Prostate gland (tissue), 2 donors: ENCODE measurements at regions not wholly inside any gene's neighbourhood (a gene's known extent, or its start where the extent isn't known, plus 50 kb on each side); places are given as distances from the start of the nearest gene placed in this dataset.

Experiments
- DNase-seq: peaks from one replicate; pipeline ENCODE4 v3.0.0-alpha.2; 2019; ENCODE audit warnings: low spot score
- H3K27ac ChIP-seq, 2 donors: fragments of 200-600 bp; sonication (generic); 2 replicates each; pipeline ENCODE4 v1.5.1; 2017 to 2019
- H3K27me3 ChIP-seq: fragments of 200-600 bp; sonication (generic); replicated peaks from 2 replicates; pipeline ENCODE4 v1.5.1; 2019; ENCODE audit not compliant: insufficient read depth
- H3K36me3 ChIP-seq, 2 donors: fragments of 200-600 bp; sonication (generic); 1 replicate in 1 of 2; 2 replicates in 1 of 2; pipeline versions ENCODE4 v1.5.1 to v1.8.1; 2017 to 2019
- H3K4me1 ChIP-seq: fragments of 200-600 bp; sonication (generic); replicated peaks from 2 replicates; pipeline ENCODE4 v1.5.1; 2019
- H3K4me3 ChIP-seq, 2 donors: fragments of 200-600 bp; sonication (generic); 2 replicates each; pipeline ENCODE4 v1.5.1; 2017 to 2019
- H3K9me3 ChIP-seq: fragments of 200-600 bp; sonication (generic); 2 replicates; pipeline ENCODE4 v1.5.1; 2017
- POLR2A ChIP-seq: fragments of 450-650 bp; IDR thresholded peaks from one replicate; pipeline ENCODE4 v1.6.1; 2016; ENCODE audit warnings: antibody characterized with exemption, mild to moderate bottlenecking
- POLR2AphosphoS5 ChIP-seq: sonication (generic); formaldehyde crosslinking; IDR thresholded peaks from one replicate; pipeline ENCODE4 v1.6.1; 2017; ENCODE audit warnings: antibody characterized with exemption
- WGBS: methylation state at CpG from one replicate; pipeline ENCODE4 v1.1.5; 2018; 5-methylcytosine and 5-hydroxymethylcytosine counted together
- intact Hi-C: fragments of 100-400 bp; cut with DNase I; formaldehyde crosslinking; loops from one replicate; pipeline ENCODE4 v1.14.2; 2022
- TF ChIP-seq, protein P1 (sequence below), 4 experiments: fragments of 200-600 bp in 2 of 4; fragments of 450-650 bp in 2 of 4; sonication (generic) in 2 of 4; IDR thresholded peaks; 1 replicate in 3 of 4; 2 replicates in 1 of 4; pipeline ENCODE4 v1.5.1; 2016 to 2019; ENCODE audit warnings: antibody characterized with exemption in 4 of 4, mild to moderate bottlenecking in 2 of 4, moderate library complexity in 2 of 4

DNA sequence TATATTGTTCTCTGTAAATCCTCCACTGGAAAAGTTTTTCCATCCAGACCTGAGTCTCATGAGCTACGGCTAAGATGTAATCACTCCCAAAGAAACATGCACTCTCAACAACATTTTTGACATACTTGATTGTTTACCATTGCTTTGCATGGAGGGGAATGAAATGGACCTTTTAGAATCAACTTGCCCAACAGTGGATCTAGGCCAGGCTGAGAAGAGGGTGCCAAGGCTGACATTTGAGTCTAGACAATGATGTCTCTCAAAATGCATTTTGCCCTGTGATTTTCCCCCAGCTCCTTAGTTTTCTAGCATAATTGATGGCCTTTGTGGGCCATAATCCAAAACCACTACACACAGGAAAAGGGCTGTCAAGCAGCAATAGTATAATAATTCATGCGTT, 297.9 kb upstream of the KLF6 start:
- no peak for DNase-seq
- H3K9me3 ChIP-seq, result no peaks in the 10 kb centered on the region
- intact Hi-C loops, result no loop called here
- no peaks in the 10 kb centered on the region for H3K4me1 ChIP-seq
- H3K27ac ChIP-seq, result no peak overlapping the region
- H3K36me3 ChIP-seq, result no peaks in the 10 kb centered on the region
- H3K27me3 ChIP-seq, result no peaks in the 10 kb centered on the region
- 67% methylated on average over 2 of the region's 2 CpGs for WGBS
- no peak overlapping the region for H3K4me3 ChIP-seq
- TF ChIP-seq POLR2AphosphoS5 (no peak), POLR2A (no peak)
- TF ChIP-seq, protein P1, sequence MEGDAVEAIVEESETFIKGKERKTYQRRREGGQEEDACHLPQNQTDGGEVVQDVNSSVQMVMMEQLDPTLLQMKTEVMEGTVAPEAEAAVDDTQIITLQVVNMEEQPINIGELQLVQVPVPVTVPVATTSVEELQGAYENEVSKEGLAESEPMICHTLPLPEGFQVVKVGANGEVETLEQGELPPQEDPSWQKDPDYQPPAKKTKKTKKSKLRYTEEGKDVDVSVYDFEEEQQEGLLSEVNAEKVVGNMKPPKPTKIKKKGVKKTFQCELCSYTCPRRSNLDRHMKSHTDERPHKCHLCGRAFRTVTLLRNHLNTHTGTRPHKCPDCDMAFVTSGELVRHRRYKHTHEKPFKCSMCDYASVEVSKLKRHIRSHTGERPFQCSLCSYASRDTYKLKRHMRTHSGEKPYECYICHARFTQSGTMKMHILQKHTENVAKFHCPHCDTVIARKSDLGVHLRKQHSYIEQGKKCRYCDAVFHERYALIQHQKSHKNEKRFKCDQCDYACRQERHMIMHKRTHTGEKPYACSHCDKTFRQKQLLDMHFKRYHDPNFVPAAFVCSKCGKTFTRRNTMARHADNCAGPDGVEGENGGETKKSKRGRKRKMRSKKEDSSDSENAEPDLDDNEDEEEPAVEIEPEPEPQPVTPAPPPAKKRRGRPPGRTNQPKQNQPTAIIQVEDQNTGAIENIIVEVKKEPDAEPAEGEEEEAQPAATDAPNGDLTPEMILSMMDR (IDR thresholded peaks at IDR 0.05), result no peak

DNA sequence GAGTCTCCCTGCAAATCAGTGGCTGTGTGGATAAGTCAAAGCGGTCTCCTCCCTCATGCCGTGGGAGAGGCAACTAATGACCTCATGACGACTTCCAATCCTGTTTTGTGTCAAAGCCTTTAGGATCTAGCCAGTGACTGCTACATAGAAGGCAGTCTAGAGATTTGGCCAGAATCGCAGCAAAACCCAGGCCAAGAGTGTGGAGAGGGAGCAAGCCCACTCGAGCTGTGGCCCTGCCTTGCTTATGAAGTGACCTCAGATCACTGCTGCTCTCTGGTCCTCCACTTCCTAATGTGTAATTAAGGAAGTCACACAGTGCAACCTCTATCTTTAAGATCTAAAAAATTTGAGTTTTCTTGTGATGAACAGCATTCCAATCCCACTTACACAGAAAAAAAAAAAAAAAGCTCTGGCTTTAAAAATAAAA, 296.7 kb upstream of the KLF6 start:
- intact Hi-C loops, result no loop called here
- no peak overlapping the region for H3K27ac ChIP-seq
- DNase-seq, result no peak
- no peaks in the 10 kb centered on the region for H3K9me3 ChIP-seq
- H3K36me3 ChIP-seq, result no peaks in the 10 kb centered on the region
- no peaks in the 10 kb centered on the region for H3K4me1 ChIP-seq
- H3K27me3 ChIP-seq, result no peaks in the 10 kb centered on the region
- 77% methylated on average over 5 of the region's 5 CpGs for WGBS
- H3K4me3 ChIP-seq, result no peak overlapping the region
- TF ChIP-seq POLR2AphosphoS5 (no peak), POLR2A (no peak)
- TF ChIP-seq, protein P1 (IDR thresholded peaks at IDR 0.05), result no peak

DNA sequence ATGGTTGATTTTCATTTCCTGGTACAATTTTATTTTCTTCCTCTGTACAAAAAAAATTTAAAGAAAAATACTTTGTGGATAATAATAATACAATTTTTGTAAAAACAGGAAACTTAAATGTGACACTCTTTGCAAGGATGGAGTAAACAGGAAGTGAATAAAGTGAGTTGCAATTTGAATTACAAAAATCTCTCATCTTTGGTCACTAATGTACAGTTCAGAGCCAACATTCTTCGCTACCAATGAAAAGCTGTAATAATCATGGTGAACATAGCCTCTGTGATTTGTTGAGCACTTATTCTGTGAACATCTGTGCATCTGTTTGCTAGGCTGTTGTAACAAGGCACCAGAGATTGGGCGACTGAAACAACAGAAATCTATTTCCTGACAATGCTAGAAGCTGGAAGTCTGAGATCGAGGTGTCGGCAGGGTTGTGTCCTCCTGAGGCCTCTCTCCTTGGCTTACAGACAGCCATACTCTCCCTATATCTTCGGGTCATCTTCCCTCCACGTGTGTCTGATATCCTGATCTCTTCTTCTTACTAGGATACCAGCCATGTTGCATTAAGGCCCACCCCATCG, 295.3 kb upstream of the KLF6 start:
- Histone ChIP-seq H3K36me3 (no peaks in the 10 kb centered on the region), H3K27ac (no peak overlapping the region), H3K4me1 (no peaks in the 10 kb centered on the region), H3K4me3 (no peak overlapping the region), H3K9me3 (no peaks in the 10 kb centered on the region), H3K27me3 (no peaks in the 10 kb centered on the region)
- intact Hi-C loops, result no loop called here
- TF ChIP-seq POLR2A (no peak), POLR2AphosphoS5 (no peak)
- TF ChIP-seq, protein P1 (IDR thresholded peaks at IDR 0.05), result no peak
- no peak for DNase-seq
- 91% methylated on average over 7 of the region's 7 CpGs for WGBS

DNA sequence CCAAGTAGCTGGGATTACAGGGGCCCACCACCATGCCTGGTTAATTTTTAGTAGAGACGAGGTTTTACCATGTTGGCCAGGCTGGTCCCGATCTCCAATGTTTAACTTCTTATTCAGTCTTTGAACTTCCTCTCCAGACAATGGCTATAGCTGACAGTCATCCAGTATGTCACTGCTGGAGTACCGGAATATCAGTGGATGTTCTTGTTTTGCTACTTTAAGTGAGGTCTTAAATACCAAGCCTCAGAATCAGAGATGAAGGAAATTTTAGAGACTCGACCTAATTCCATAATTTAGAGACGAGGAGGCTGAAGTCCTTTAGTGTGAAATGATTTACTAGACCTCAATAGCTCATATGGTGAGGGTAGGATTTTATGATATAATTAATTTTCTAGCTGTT, 294.8 kb upstream of the KLF6 start:
- no peaks in the 10 kb centered on the region for H3K36me3 ChIP-seq
- H3K27ac ChIP-seq, result no peak overlapping the region
- intact Hi-C loops, result no loop called here
- no peaks in the 10 kb centered on the region for H3K4me1 ChIP-seq
- no peak for DNase-seq
- no peaks in the 10 kb centered on the region for H3K9me3 ChIP-seq
- no peaks in the 10 kb centered on the region for H3K27me3 ChIP-seq
- H3K4me3 ChIP-seq, result no peak overlapping the region
- WGBS, result 73% methylated on average over 5 of the region's 5 CpGs
- TF ChIP-seq, protein P1 (IDR thresholded peaks at IDR 0.05), result no peak
- no peak for TF ChIP-seq POLR2AphosphoS5

DNA sequence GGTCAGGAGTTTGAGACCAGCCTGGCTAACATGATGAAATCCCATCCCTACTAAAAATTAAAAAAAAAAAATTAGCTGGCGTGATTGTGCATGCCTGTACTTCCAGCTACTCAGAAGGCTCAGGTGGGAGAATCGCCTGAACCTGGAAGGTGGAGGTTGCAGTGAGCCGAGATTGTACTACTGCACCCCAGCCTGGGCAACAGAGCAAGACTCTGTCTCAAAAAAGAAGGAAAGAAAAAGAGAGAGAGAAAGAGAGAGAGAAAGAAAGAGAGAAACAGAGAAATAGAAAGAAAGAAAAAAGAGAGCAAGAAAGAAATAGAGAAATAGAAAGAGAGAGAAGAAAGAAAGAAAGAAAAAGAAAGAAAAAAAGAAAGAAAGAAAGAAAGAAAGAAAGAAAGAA, 292.8 kb upstream of the KLF6 start:
- Histone ChIP-seq H3K9me3 (no peaks in the 10 kb centered on the region), H3K4me3 (no peak overlapping the region), H3K4me1 (no peaks in the 10 kb centered on the region), H3K27ac (no peak overlapping the region), H3K27me3 (no peaks in the 10 kb centered on the region), H3K36me3 (no peaks in the 10 kb centered on the region)
- intact Hi-C loops, result no loop called here
- TF ChIP-seq, protein P1 (IDR thresholded peaks at IDR 0.05), result no peak
- TF ChIP-seq POLR2AphosphoS5, result no peak
- no peak for TF ChIP-seq POLR2A
- WGBS, result 80% methylated on average over 3 of the region's 3 CpGs
- DNase-seq, result no peak
